Adrenal gland (tissue), 5 donors: ENCODE measurements at regions not wholly inside any gene's neighbourhood (a gene's known extent, or its start where the extent isn't known, plus 50 kb on each side); places are given as distances from the start of the nearest gene placed in this dataset.

Experiments
- POLR2A ChIP-seq, 2 donors: fragments of 450-650 bp; IDR thresholded peaks; one replicate each; pipeline ENCODE4 v1.6.1; 2017; ENCODE audit warnings: antibody characterized with exemption in 2 of 2, mild to moderate bottlenecking in 2 of 2, moderate library complexity in 1 of 2
- TF ChIP-seq, protein P1 (sequence below), 6 experiments: fragments of 450-650 bp in 4 of 6; fragments of 200-600 bp in 2 of 6; sonication (generic) in 1 of 6; IDR thresholded peaks; 1 replicate in 5 of 6; 2 replicates in 1 of 6; pipeline versions ENCODE4 v1.5.1 to v1.8.0; 2016 to 2021; ENCODE audit warnings: antibody characterized with exemption in 6 of 6, mild to moderate bottlenecking in 2 of 6, moderate library complexity in 1 of 6
- donor health status: DM: no; HTN: no; CAD: no.

DNA sequence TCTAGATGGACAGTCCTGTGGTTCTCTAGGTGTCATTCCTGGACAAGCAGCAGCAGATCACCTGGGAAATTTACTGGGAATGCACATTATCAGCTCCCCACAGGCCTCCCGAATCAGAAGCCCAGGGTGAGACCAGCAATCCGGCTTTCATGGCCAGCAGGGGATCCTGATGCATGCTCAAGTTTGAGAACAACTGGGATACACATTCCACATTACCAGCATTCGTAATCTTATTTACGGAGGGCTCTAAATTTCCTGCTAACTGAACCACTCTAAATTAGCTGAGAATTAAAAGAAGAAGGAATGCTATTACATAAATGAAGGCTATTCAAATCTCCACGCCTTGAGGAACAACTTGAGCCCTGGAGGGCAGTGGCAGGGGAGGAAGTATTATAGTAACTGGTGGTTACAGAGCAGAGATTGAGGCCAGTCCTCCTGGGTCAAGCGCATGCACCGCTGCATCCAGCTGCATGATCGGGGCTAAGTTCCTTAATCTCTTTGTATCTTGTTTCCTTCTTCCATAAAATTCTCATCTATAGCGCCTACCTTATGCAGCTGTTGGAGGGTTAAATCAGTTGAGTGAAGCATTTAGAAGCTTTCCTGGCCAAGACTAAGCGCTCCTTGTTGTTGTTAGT, 403.7 kb downstream of the CDH26 start:
- TF ChIP-seq, protein P1, sequence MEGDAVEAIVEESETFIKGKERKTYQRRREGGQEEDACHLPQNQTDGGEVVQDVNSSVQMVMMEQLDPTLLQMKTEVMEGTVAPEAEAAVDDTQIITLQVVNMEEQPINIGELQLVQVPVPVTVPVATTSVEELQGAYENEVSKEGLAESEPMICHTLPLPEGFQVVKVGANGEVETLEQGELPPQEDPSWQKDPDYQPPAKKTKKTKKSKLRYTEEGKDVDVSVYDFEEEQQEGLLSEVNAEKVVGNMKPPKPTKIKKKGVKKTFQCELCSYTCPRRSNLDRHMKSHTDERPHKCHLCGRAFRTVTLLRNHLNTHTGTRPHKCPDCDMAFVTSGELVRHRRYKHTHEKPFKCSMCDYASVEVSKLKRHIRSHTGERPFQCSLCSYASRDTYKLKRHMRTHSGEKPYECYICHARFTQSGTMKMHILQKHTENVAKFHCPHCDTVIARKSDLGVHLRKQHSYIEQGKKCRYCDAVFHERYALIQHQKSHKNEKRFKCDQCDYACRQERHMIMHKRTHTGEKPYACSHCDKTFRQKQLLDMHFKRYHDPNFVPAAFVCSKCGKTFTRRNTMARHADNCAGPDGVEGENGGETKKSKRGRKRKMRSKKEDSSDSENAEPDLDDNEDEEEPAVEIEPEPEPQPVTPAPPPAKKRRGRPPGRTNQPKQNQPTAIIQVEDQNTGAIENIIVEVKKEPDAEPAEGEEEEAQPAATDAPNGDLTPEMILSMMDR (IDR thresholded peaks at IDR 0.05) = no peak
- no peak for TF ChIP-seq POLR2A (IDR thresholded peaks at IDR 0.05)
